Type B pancreatic cell (in vitro differentiated cells): ENCODE measurements at regions not wholly inside any gene's neighbourhood (a gene's known extent, or its start where the extent isn't known, plus 50 kb on each side); places are given as distances from the start of the nearest gene placed in this dataset.
A peak's percentile ranks its signal among the peaks of the same experiment; 100 is the strongest.

ENCODE experiments used
- DNase-seq: peaks from one replicate; pipeline ENCODE4 v3.0.0; 2021; ENCODE audit warnings: mixed read lengths; ENCODE audit not compliant: unreplicated experiment; ENCODE audit errors: extremely low spot score
- H3K27ac Mint-ChIP-seq: 2 replicates; pipeline ENCODE4 v1.8.0; 2021; ENCODE audit warnings: mild to moderate bottlenecking, mixed read lengths
- H3K27me3 Mint-ChIP-seq: 2 replicates; pipeline ENCODE4 v1.8.0; 2021; ENCODE audit warnings: mixed read lengths
- H3K36me3 Mint-ChIP-seq: 2 replicates; pipeline ENCODE4 v1.8.0; 2021; ENCODE audit warnings: mixed read lengths
- H3K4me1 Mint-ChIP-seq: one replicate; pipeline ENCODE4 v1.8.0; 2021; ENCODE audit warnings: mixed read lengths; ENCODE audit not compliant: unreplicated experiment
- H3K4me3 Mint-ChIP-seq: 2 replicates; pipeline ENCODE4 v1.8.0; 2021; ENCODE audit warnings: mild to moderate bottlenecking, mixed read lengths
- H3K9me3 Mint-ChIP-seq: 2 replicates; pipeline ENCODE4 v1.8.0; 2021; ENCODE audit warnings: mixed read lengths
- CTCF ChIP-seq: fragments of 200-600 bp; sonication (generic); conservative IDR thresholded peaks from 2 replicates; pipeline ENCODE4 v1.5.0; 2021; ENCODE audit warnings: antibody characterized with exemption, mild to moderate bottlenecking

GRCh38 chr2:189372688-189373257 is 68.5 kb upstream of the WDR75 start:
- no peak for DNase-seq
- no peak overlapping the region for H3K4me3 Mint-ChIP-seq
- H3K9me3 Mint-ChIP-seq, result no peaks in the 10 kb centered on the region
- no peak overlapping the region for H3K27ac Mint-ChIP-seq
- no peak for TF ChIP-seq CTCF
- peaks cover 3% of the 10 kb centered on the region for H3K36me3 Mint-ChIP-seq
- H3K27me3 Mint-ChIP-seq, result no peaks in the 10 kb centered on the region
- H3K4me1 Mint-ChIP-seq, result peaks cover 16% of the 10 kb centered on the region

- no peaks in the 10 kb centered on the region for H3K9me3 Mint-ChIP-seq
- no peak for TF ChIP-seq CTCF
- no peaks in the 10 kb centered on the region for H3K27me3 Mint-ChIP-seq
- H3K36me3 Mint-ChIP-seq, result no peaks in the 10 kb centered on the region
- peaks cover 23% of the 10 kb centered on the region for H3K4me1 Mint-ChIP-seq
- H3K4me3 Mint-ChIP-seq, result no peak overlapping the region
- no peak for DNase-seq
- H3K27ac Mint-ChIP-seq, result no peak overlapping the region
Observed at GRCh38 chr2:189374481-189374880, 66.8 kb upstream of the WDR75 start.

- no peak for TF ChIP-seq CTCF
- no peaks in the 10 kb centered on the region for H3K9me3 Mint-ChIP-seq
- no peak for DNase-seq
- no peaks in the 10 kb centered on the region for H3K36me3 Mint-ChIP-seq
- H3K27ac Mint-ChIP-seq, result no peak overlapping the region
- no peaks in the 10 kb centered on the region for H3K27me3 Mint-ChIP-seq
- no peak overlapping the region for H3K4me3 Mint-ChIP-seq
- H3K4me1 Mint-ChIP-seq, result peaks cover 28% of the 10 kb centered on the region
Observed at GRCh38 chr2:189375842-189376241, 65.4 kb upstream of the WDR75 start.

GRCh38 chr2:189379287-189379630 is 62.0 kb upstream of the WDR75 start:
- TF ChIP-seq CTCF, result no peak
- no peak for DNase-seq
- Mint-ChIP-seq H3K36me3 (peaks cover 5% of the 10 kb centered on the region), H3K4me1 (peaks cover 24% of the 10 kb centered on the region), H3K27me3 (no peaks in the 10 kb centered on the region), H3K9me3 (peaks cover 5% of the 10 kb centered on the region), H3K4me3 (no peak overlapping the region), H3K27ac (peak overlapping the region; percentile 68)

- Mint-ChIP-seq H3K4me3 (peak overlapping the region; percentile 48), H3K4me1 (peaks cover 24% of the 10 kb centered on the region), H3K36me3 (peaks cover 5% of the 10 kb centered on the region), H3K27me3 (no peaks in the 10 kb centered on the region), H3K27ac (peak overlapping the region; percentile 68), H3K9me3 (peaks cover 5% of the 10 kb centered on the region)
- no peak for DNase-seq
- TF ChIP-seq CTCF, result no peak
Observed at GRCh38 chr2:189379731-189380261, 61.5 kb upstream of the WDR75 start.

GRCh38 chr2:189382668-189383067 is 58.6 kb upstream of the WDR75 start:
- H3K4me3 Mint-ChIP-seq, result no peak overlapping the region
- no peak for DNase-seq
- H3K9me3 Mint-ChIP-seq, result peaks cover 5% of the 10 kb centered on the region
- H3K36me3 Mint-ChIP-seq, result peaks cover 5% of the 10 kb centered on the region
- H3K4me1 Mint-ChIP-seq, result peaks cover 12% of the 10 kb centered on the region
- H3K27me3 Mint-ChIP-seq, result no peaks in the 10 kb centered on the region
- TF ChIP-seq CTCF, result no peak
- H3K27ac Mint-ChIP-seq, result no peak overlapping the region
